K562 (cell line): ENCODE measurements at regions not wholly inside any gene's neighbourhood (a gene's known extent, or its start where the extent isn't known, plus 50 kb on each side); places are given as distances from the start of the nearest gene placed in this dataset.

Experiments used
- ATAC-seq: fragments of 200-7000 bp; cut with Tn5 transposase; 3 replicates; pipeline ENCODE4 v1.9.1; 2020; ENCODE audit warnings: moderate library complexity
- BruUV-seq: library from RNA; stranded (reverse); fragments of 400-500 nt; replicated peaks from 2 replicates; lab custom pipeline; 2021; lab: Mats Ljungman, UMichigan
- CTCF ChIA-PET: fragments of 300-600 bp; formaldehyde crosslinking; extraction: SDS; loops from one replicate; lab custom pipeline; 2021; ENCODE audit warnings: low intra/inter-chr PET ratio; lab: Yijun Ruan, JAX
- POLR2A ChIA-PET: fragments of 300-600, 350-650 bp; sonication (Branson Sonifier 250); formaldehyde crosslinking; extraction: SDS; loops from one replicate; lab custom pipeline; 2021; ENCODE audit warnings: antibody characterized with exemption, inconsistent platforms; lab: Yijun Ruan, JAX
- DNase-seq, 4 experiments: peaks; one replicate each; pipeline versions ENCODE4 v3.0.0 to v3.0.0-alpha.2; 2011 to 2018; ENCODE audit warnings: low spot score in 3 of 4, mixed read lengths in 3 of 4; ENCODE audit errors: extremely low read depth in 1 of 4
- FAIRE-seq: peaks from 2 replicates; lab custom pipeline; 2011; peaks lifted over from hg19 to GRCh38; lab: Jason Lieb, UNC
- H2AFZ ChIP-seq: 2 replicates; pipeline ENCODE4 v1.6.0; 2011; ENCODE audit warnings: low read depth, low read length, control low read depth, inconsistent platforms
- H3K27ac ChIP-seq: fragments of 200-600 bp; 3 replicates; pipeline ENCODE4 v1.8.0; 2011; ENCODE audit warnings: low read depth, mild to moderate bottlenecking, control low read depth, inconsistent platforms, low read length, moderate library complexity, mixed read lengths; ENCODE audit errors: extremely low read depth
- H3K27me3 ChIP-seq, 2 experiments: fragments of 300-600 bp in 1 of 2; 2 replicates in 1 of 2; 3 replicates in 1 of 2; pipeline versions ENCODE4 v1.6.0 to v1.8.0; 2011; ENCODE audit warnings: inconsistent platforms in 2 of 2, low read length in 2 of 2, mild to moderate bottlenecking in 1 of 2, mixed read lengths in 1 of 2, moderate library complexity in 1 of 2; ENCODE audit not compliant: control insufficient read depth in 2 of 2, insufficient read depth in 2 of 2
- H3K36me3 ChIP-seq: fragments of 300-600 bp; 3 replicates; pipeline ENCODE4 v1.8.0; 2011; ENCODE audit warnings: mild to moderate bottlenecking, low read length, inconsistent platforms; ENCODE audit not compliant: control insufficient read depth, insufficient read depth
- H3K4me1 ChIP-seq, 2 experiments: fragments of 200-600 bp in 1 of 2; replicated peaks in 1 of 2; 2 replicates in 1 of 2; 3 replicates in 1 of 2; pipeline versions ENCODE4 v1.5.1 to v1.8.0; 2011; ENCODE audit warnings: inconsistent platforms in 2 of 2, low read length in 2 of 2, mild to moderate bottlenecking in 1 of 2, mixed read lengths in 1 of 2, moderate library complexity in 1 of 2; ENCODE audit not compliant: control insufficient read depth in 2 of 2, insufficient read depth in 2 of 2
- H3K4me2 ChIP-seq: 2 replicates; pipeline ENCODE4 v1.6.1; 2011; ENCODE audit warnings: low read length, control low read depth, inconsistent platforms, mixed read lengths; ENCODE audit not compliant: insufficient read depth
- H3K4me3 ChIP-seq: fragments of 200-600 bp; sonication (generic), shearing (Covaris generic); 2 replicates; pipeline ENCODE4 v1.5.1; 2016; ENCODE audit warnings: control low read depth, inconsistent platforms
- H3K79me2 ChIP-seq: fragments of 200-600 bp; 3 replicates; pipeline ENCODE4 v1.8.0; 2011; ENCODE audit warnings: low read length, inconsistent platforms; ENCODE audit not compliant: control insufficient read depth, insufficient read depth
- H3K9ac ChIP-seq, 2 experiments: 2 replicates each; pipeline versions ENCODE4 v1.6.0 to v1.6.1; 2011; ENCODE audit warnings: low read depth in 2 of 2, low read length in 2 of 2, control low read depth in 1 of 2, inconsistent platforms in 1 of 2, mild to moderate bottlenecking in 1 of 2, mixed read lengths in 1 of 2; ENCODE audit not compliant: insufficient read depth in 1 of 2
- H3K9me1 ChIP-seq: one replicate; pipeline ENCODE4 v1.6.0; 2011; ENCODE audit warnings: inconsistent platforms, mild to moderate bottlenecking, low read length, moderate library complexity; ENCODE audit not compliant: control insufficient read depth, insufficient read depth
- H3K9me3 ChIP-seq: replicated peaks from 2 replicates; pipeline ENCODE4 v1.5.1; 2011; ENCODE audit warnings: low read depth, low read length, inconsistent platforms; ENCODE audit not compliant: control insufficient read depth, insufficient read depth
- H4K20me1 ChIP-seq: replicated peaks from 2 replicates; pipeline ENCODE4 v1.6.1; 2011; ENCODE audit warnings: low read length, inconsistent platforms, mixed read lengths; ENCODE audit not compliant: control insufficient read depth, insufficient read depth
- BDP1 ChIP-seq: IDR thresholded peaks from 3 replicates; pipeline ENCODE4 v1.6.1; 2011; ENCODE audit not compliant: insufficient read length, insufficient read depth
- GABPB1 ChIP-seq: sonication (generic); formaldehyde crosslinking; IDR thresholded peaks from 2 replicates; pipeline ENCODE4 v1.8.0; 2022; ENCODE audit warnings: mild to moderate bottlenecking, missing genetic modification reagents
- NR2C1 ChIP-seq, 2 experiments: fragments of 450-650 bp; IDR thresholded peaks; 2 replicates each; pipeline ENCODE4 v1.6.1; 2017; ENCODE audit warnings: mild to moderate bottlenecking in 2 of 2, antibody characterized with exemption in 1 of 2, inconsistent platforms in 1 of 2, missing compliant biosample characterization in 1 of 2, missing genetic modification characterization in 1 of 2
- NR2F6 ChIP-seq: fragments of 450-650 bp; formaldehyde crosslinking; IDR thresholded peaks from 2 replicates; pipeline ENCODE4 v1.4.0; 2020; ENCODE audit warnings: mild to moderate bottlenecking
- PRPF4 ChIP-seq: fragments of 200-400 bp; formaldehyde crosslinking; IDR thresholded peaks from one replicate; pipeline ENCODE4 v1.6.1; 2017; ENCODE audit warnings: low read length, low read depth, mild to moderate bottlenecking; ENCODE audit not compliant: insufficient read depth, poor library complexity, severe bottlenecking
- ZC3H8 ChIP-seq: fragments of 450-650 bp; IDR thresholded peaks from 2 replicates; pipeline ENCODE4 v1.6.1; 2017
- ZNF586 ChIP-seq: fragments of 450-650 bp; formaldehyde crosslinking; conservative IDR thresholded peaks from 2 replicates; pipeline ENCODE4 v1.4.0; 2020; ENCODE audit warnings: mild to moderate bottlenecking, moderate library complexity
- WGBS: fragments of 100-300 bp; shearing (Covaris generic); methylation state at CpG from one replicate; pipeline ENCODE4 v1.1.6; 2016; ENCODE audit warnings: low coverage, mixed read lengths; ENCODE audit not compliant: insufficient coverage; ENCODE audit errors: missing lambda C conversion rate; 5-methylcytosine and 5-hydroxymethylcytosine counted together
- in situ Hi-C: fragments of 300-500 bp; cut with MboI; formaldehyde crosslinking; loops from 4 replicates; pipeline ENCODE4 v1.15.0; 2018; ENCODE audit warnings: inconsistent platforms, mixed read lengths
- intact Hi-C: fragments of 100-400 bp; cut with micrococcal nuclease; formaldehyde crosslinking; loops from 2 replicates; pipeline ENCODE4 v1.14.2; 2022
- TF ChIP-seq, protein P1 (sequence below): fragments of 250-450 bp; sonication (Bioruptor Pico); IDR thresholded peaks from 2 replicates; pipeline ENCODE4 v1.5.0; 2020; ENCODE audit warnings: mild to moderate bottlenecking, borderline replicate concordance
- TF ChIP-seq, protein P2 (sequence below): fragments of 450-650 bp; IDR thresholded peaks from 2 replicates; pipeline ENCODE4 v1.6.1; 2016; ENCODE audit warnings: mild to moderate bottlenecking
- TF ChIP-seq, protein P3 (sequence below): fragments of 450-650 bp; conservative IDR thresholded peaks from 2 replicates; pipeline ENCODE4 v1.6.1; 2016; ENCODE audit warnings: missing genetic modification characterization, low read depth, mild to moderate bottlenecking, control low read depth, missing compliant biosample characterization
- TF ChIP-seq, protein P4 (sequence below), 3 experiments: IDR thresholded peaks in 2 of 3; conservative IDR thresholded peaks in 1 of 3; 2 replicates each; pipeline ENCODE4 v1.5.1; 2011 to 2012; ENCODE audit warnings: low read length in 3 of 3, mild to moderate bottlenecking in 3 of 3, control low read depth in 2 of 3, improper control_type of control experiment in 1 of 3, inconsistent platforms in 1 of 3, low read depth in 1 of 3, mixed read lengths in 1 of 3, moderate library complexity in 1 of 3; ENCODE audit not compliant: insufficient read depth in 2 of 3

DNA sequence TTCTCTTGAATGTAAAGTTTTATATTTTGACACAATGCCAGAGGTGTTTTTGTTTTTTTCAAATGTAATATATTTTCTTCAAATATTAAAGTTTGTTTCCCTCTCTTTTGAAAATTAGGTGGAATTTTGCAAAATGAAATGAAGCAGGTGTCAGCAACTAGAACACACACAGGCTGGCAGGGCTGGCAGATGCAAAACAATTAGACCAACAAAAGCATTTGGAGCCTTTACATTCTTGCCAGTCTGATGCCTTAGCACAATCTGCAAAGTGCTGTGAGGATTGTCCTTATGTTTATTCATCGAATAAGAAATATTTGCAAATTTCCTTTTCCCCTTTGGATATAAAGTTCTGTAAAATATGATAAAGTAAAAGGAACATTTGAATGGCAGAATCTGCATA is 1063.9 kb downstream of the CDH9 start:
- no peak for FAIRE-seq
- TF ChIP-seq, protein P1, sequence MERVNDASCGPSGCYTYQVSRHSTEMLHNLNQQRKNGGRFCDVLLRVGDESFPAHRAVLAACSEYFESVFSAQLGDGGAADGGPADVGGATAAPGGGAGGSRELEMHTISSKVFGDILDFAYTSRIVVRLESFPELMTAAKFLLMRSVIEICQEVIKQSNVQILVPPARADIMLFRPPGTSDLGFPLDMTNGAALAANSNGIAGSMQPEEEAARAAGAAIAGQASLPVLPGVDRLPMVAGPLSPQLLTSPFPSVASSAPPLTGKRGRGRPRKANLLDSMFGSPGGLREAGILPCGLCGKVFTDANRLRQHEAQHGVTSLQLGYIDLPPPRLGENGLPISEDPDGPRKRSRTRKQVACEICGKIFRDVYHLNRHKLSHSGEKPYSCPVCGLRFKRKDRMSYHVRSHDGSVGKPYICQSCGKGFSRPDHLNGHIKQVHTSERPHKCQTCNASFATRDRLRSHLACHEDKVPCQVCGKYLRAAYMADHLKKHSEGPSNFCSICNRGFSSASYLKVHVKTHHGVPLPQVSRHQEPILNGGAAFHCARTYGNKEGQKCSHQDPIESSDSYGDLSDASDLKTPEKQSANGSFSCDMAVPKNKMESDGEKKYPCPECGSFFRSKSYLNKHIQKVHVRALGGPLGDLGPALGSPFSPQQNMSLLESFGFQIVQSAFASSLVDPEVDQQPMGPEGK: no peak
- TF ChIP-seq NR2C1 (IDR thresholded peaks at IDR 0.05): no peak
- TF ChIP-seq NR2C1 (tag; IDR thresholded peaks at IDR 0.05): no peak
- TF ChIP-seq PRPF4: no peak
- TF ChIP-seq ZC3H8: no peak
- TF ChIP-seq, protein P2, sequence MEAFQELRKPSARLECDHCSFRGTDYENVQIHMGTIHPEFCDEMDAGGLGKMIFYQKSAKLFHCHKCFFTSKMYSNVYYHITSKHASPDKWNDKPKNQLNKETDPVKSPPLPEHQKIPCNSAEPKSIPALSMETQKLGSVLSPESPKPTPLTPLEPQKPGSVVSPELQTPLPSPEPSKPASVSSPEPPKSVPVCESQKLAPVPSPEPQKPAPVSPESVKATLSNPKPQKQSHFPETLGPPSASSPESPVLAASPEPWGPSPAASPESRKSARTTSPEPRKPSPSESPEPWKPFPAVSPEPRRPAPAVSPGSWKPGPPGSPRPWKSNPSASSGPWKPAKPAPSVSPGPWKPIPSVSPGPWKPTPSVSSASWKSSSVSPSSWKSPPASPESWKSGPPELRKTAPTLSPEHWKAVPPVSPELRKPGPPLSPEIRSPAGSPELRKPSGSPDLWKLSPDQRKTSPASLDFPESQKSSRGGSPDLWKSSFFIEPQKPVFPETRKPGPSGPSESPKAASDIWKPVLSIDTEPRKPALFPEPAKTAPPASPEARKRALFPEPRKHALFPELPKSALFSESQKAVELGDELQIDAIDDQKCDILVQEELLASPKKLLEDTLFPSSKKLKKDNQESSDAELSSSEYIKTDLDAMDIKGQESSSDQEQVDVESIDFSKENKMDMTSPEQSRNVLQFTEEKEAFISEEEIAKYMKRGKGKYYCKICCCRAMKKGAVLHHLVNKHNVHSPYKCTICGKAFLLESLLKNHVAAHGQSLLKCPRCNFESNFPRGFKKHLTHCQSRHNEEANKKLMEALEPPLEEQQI: no peak
- TF ChIP-seq, protein P3, sequence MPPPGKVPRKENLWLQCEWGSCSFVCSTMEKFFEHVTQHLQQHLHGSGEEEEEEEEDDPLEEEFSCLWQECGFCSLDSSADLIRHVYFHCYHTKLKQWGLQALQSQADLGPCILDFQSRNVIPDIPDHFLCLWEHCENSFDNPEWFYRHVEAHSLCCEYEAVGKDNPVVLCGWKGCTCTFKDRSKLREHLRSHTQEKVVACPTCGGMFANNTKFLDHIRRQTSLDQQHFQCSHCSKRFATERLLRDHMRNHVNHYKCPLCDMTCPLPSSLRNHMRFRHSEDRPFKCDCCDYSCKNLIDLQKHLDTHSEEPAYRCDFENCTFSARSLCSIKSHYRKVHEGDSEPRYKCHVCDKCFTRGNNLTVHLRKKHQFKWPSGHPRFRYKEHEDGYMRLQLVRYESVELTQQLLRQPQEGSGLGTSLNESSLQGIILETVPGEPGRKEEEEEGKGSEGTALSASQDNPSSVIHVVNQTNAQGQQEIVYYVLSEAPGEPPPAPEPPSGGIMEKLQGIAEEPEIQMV (tag): no peak
- TF ChIP-seq, protein P4, sequence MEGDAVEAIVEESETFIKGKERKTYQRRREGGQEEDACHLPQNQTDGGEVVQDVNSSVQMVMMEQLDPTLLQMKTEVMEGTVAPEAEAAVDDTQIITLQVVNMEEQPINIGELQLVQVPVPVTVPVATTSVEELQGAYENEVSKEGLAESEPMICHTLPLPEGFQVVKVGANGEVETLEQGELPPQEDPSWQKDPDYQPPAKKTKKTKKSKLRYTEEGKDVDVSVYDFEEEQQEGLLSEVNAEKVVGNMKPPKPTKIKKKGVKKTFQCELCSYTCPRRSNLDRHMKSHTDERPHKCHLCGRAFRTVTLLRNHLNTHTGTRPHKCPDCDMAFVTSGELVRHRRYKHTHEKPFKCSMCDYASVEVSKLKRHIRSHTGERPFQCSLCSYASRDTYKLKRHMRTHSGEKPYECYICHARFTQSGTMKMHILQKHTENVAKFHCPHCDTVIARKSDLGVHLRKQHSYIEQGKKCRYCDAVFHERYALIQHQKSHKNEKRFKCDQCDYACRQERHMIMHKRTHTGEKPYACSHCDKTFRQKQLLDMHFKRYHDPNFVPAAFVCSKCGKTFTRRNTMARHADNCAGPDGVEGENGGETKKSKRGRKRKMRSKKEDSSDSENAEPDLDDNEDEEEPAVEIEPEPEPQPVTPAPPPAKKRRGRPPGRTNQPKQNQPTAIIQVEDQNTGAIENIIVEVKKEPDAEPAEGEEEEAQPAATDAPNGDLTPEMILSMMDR (IDR thresholded peaks at IDR 0.05 in 2 of 3, conservative IDR thresholded peaks at IDR 0.05 in 1 of 3; ENCODE audit: insufficient read depth in 2 of 3, low read depth in 1 of 3, low read length in 3 of 3): no peak
- TF ChIP-seq ZNF586: no peak
- TF ChIP-seq NR2F6 (CRISPR knock-in tag): no peak
- TF ChIP-seq BDP1: no peak
- no peak for TF ChIP-seq GABPB1 (CRISPR knock-in tag)

More for the DNA sequence above, 1063.9 kb downstream of the CDH9 start:
- DNase-seq (no peak), ATAC-seq (no peak)
- Histone ChIP-seq H3K4me2 (no peak overlapping the region), H3K4me3 (no peak overlapping the region), H3K36me3 (no peaks in the 10 kb centered on the region), H3K27me3 (no peaks in the 10 kb centered on the region), H3K4me1 (no peaks in the 10 kb centered on the region), H3K9me1 (no peaks in the 10 kb centered on the region), H3K79me2 (no peaks in the 10 kb centered on the region), H3K9ac (no peak overlapping the region), H3K9me3 (no peaks in the 10 kb centered on the region), H2AFZ (no peak overlapping the region), H4K20me1 (no peaks in the 10 kb centered on the region), H3K27ac (no peak overlapping the region)
- WGBS: 0% methylated on average over 1 of the region's 1 CpG
- CTCF ChIA-PET: no interaction called here
- no TSS peak for BruUV-seq
- in situ Hi-C loops (no loop called here), intact Hi-C loops (no loop called here)
- POLR2A ChIA-PET: no interaction called here
